ENCODE measurements at regions not wholly inside any gene's neighbourhood (a gene's known extent, or its start where the extent isn't known, plus 50 kb on each side); places are given as distances from the start of the nearest gene placed in this dataset.

- CTCF ChIA-PET: interaction anchor here (0.7 kb wide), 1 partner anchor 35 kb away, joined by 3 read pairs; no protein-coding TSS in a partner anchor
- H3K27me3 ChIP-seq (ENCODE audit: control insufficient read depth, insufficient read depth, low read length): no peaks in the 10 kb centered on the region
- TF ChIP-seq, protein P1, sequence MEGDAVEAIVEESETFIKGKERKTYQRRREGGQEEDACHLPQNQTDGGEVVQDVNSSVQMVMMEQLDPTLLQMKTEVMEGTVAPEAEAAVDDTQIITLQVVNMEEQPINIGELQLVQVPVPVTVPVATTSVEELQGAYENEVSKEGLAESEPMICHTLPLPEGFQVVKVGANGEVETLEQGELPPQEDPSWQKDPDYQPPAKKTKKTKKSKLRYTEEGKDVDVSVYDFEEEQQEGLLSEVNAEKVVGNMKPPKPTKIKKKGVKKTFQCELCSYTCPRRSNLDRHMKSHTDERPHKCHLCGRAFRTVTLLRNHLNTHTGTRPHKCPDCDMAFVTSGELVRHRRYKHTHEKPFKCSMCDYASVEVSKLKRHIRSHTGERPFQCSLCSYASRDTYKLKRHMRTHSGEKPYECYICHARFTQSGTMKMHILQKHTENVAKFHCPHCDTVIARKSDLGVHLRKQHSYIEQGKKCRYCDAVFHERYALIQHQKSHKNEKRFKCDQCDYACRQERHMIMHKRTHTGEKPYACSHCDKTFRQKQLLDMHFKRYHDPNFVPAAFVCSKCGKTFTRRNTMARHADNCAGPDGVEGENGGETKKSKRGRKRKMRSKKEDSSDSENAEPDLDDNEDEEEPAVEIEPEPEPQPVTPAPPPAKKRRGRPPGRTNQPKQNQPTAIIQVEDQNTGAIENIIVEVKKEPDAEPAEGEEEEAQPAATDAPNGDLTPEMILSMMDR (IDR thresholded peaks at IDR 0.05; ENCODE audit: insufficient read depth, low read depth, low read length): no peak
- no peak overlapping the region for H3K4me3 ChIP-seq (ENCODE audit: low read depth, low read length)
- DNase-seq (ENCODE audit: low read depth): no peak
- H3K36me3 ChIP-seq (ENCODE audit: control insufficient read depth, insufficient read depth, low read length): no peaks in the 10 kb centered on the region
- POLR2A ChIA-PET: no interaction called here
Measured at GRCh38 chr14:97866195-97866594, 1069.0 kb downstream of the VRK1 start.

- Histone ChIP-seq H3K4me3 (ENCODE audit: low read depth, low read length) (no peak overlapping the region), H3K27me3 (ENCODE audit: control insufficient read depth, insufficient read depth, low read length) (no peaks in the 10 kb centered on the region), H3K36me3 (ENCODE audit: control insufficient read depth, insufficient read depth, low read length) (no peaks in the 10 kb centered on the region)
- ChIA-PET CTCF (interaction anchor here (0.7 kb wide), 1 partner anchor 35 kb away, joined by 3 read pairs; no protein-coding TSS in a partner anchor), POLR2A (no interaction called here)
- TF ChIP-seq, protein P1 (IDR thresholded peaks at IDR 0.05; ENCODE audit: insufficient read depth, low read depth, low read length): no peak
- DNase-seq (ENCODE audit: low read depth): no peak
Measured at GRCh38 chr14:97866664-97867063, 1069.5 kb downstream of the VRK1 start.

GRCh38 chr14:97873291-97873690 lies 1076.1 kb downstream of the VRK1 start:
- TF ChIP-seq, protein P1 (IDR thresholded peaks at IDR 0.05; ENCODE audit: insufficient read depth, low read depth, low read length): no peak
- ChIA-PET POLR2A (no interaction called here), CTCF (interaction anchor here (0.7 kb wide), 1 partner anchor 197 kb away, joined by 3 read pairs; no protein-coding TSS in a partner anchor)
- DNase-seq (ENCODE audit: low read depth): no peak
- H3K4me3 ChIP-seq (ENCODE audit: low read depth, low read length): no peak overlapping the region
- no peaks in the 10 kb centered on the region for H3K27me3 ChIP-seq (ENCODE audit: control insufficient read depth, insufficient read depth, low read length)
- no peaks in the 10 kb centered on the region for H3K36me3 ChIP-seq (ENCODE audit: control insufficient read depth, insufficient read depth, low read length)

DNA sequence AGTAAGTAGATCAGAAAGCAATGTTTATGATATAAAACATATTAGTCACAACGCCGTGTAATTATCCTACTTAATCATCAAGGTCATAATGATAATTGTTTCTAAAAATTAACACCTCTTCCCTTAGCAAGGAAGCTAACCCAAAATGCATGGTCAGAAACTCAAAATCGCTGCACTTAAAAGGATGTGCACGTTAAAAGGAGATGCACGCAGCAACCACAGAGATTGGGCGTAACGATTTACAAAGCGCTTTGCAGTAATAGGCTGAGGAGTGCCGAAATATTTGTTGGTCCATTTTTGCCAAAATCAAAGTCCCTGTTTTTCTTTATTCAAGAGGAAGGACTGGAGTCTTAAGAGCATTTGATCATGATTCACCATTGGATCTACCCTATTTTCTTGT lies 1077.2 kb downstream of the VRK1 start:
- Histone ChIP-seq H3K27me3 (ENCODE audit: control insufficient read depth, insufficient read depth, low read length) (no peaks in the 10 kb centered on the region), H3K36me3 (ENCODE audit: control insufficient read depth, insufficient read depth, low read length) (no peaks in the 10 kb centered on the region), H3K4me3 (ENCODE audit: low read depth, low read length) (no peak overlapping the region)
- ChIA-PET POLR2A (no interaction called here), CTCF (no interaction called here)
- no peak for DNase-seq (ENCODE audit: low read depth)
- TF ChIP-seq, protein P1 (IDR thresholded peaks at IDR 0.05; ENCODE audit: insufficient read depth, low read depth, low read length): no peak

- ChIA-PET POLR2A (no interaction called here), CTCF (no interaction called here)
- no peak for DNase-seq (ENCODE audit: low read depth)
- Histone ChIP-seq H3K4me3 (ENCODE audit: low read depth, low read length) (no peak overlapping the region), H3K27me3 (ENCODE audit: control insufficient read depth, insufficient read depth, low read length) (no peaks in the 10 kb centered on the region), H3K36me3 (ENCODE audit: control insufficient read depth, insufficient read depth, low read length) (no peaks in the 10 kb centered on the region)
- TF ChIP-seq, protein P1 (IDR thresholded peaks at IDR 0.05; ENCODE audit: insufficient read depth, low read depth, low read length): no peak
Measured at GRCh38 chr14:97878206-97878605, 1081.0 kb downstream of the VRK1 start.
